Smooth muscle cell (in vitro differentiated cells): ENCODE measurements at regions not wholly inside any gene's neighbourhood (a gene's known extent, or its start where the extent isn't known, plus 50 kb on each side); places are given as distances from the start of the nearest gene placed in this dataset.
A peak's percentile ranks its signal among the peaks of the same experiment; 100 is the strongest.
"Not testable (repeated sequence)": the region's sequence is repeated elsewhere in the genome, so short reads cannot be mapped to it uniquely, and the experiment has no call there.

Source experiments
- DNase-seq: peaks from one replicate; lab custom pipeline; 2025; ENCODE audit not compliant: unreplicated experiment; lab: John Stamatoyannopoulos, UW
- H2AFZ ChIP-seq: fragments of 200-600 bp; sonication (generic); 2 replicates; pipeline ENCODE4 v1.6.0; 2016; ENCODE audit warnings: antibody characterized with exemption, low read depth, mild to moderate bottlenecking
- H3F3A ChIP-seq: fragments of 200-600 bp; sonication (generic); 2 replicates; pipeline ENCODE4 v1.6.0; 2017; ENCODE audit warnings: antibody characterized with exemption, low read depth
- H3K27ac ChIP-seq: fragments of 200-600 bp; sonication (generic); 2 replicates; pipeline ENCODE4 v1.5.1; 2016; ENCODE audit warnings: low read depth, mild to moderate bottlenecking
- H3K27me3 ChIP-seq: fragments of 200-600 bp; sonication (generic); 2 replicates; pipeline ENCODE4 v1.6.1; 2016; ENCODE audit warnings: low read depth, mild to moderate bottlenecking
- H3K36me3 ChIP-seq: fragments of 200-600 bp; sonication (generic); 2 replicates; pipeline ENCODE4 v1.5.1; 2016; ENCODE audit warnings: low read depth
- H3K4me1 ChIP-seq: fragments of 200-600 bp; sonication (generic); 2 replicates; pipeline ENCODE4 v1.5.1; 2016; ENCODE audit warnings: low read depth
- H3K4me2 ChIP-seq: fragments of 200-600 bp; sonication (generic); 2 replicates; pipeline ENCODE4 v1.6.0; 2016; ENCODE audit warnings: mild to moderate bottlenecking
- H3K4me3 ChIP-seq: fragments of 200-600 bp; sonication (generic); 2 replicates; pipeline ENCODE4 v1.5.1; 2016; ENCODE audit warnings: mild to moderate bottlenecking
- H3K79me2 ChIP-seq: fragments of 200-600 bp; sonication (generic); 2 replicates; pipeline ENCODE4 v1.6.0; 2016; ENCODE audit warnings: low read depth, mild to moderate bottlenecking
- H3K9ac ChIP-seq: fragments of 200-600 bp; sonication (generic); 2 replicates; pipeline ENCODE4 v1.6.0; 2016; ENCODE audit warnings: low read depth
- H3K9me3 ChIP-seq: fragments of 200-600 bp; sonication (generic); replicated peaks from 2 replicates; pipeline ENCODE4 v1.5.1; 2016; ENCODE audit warnings: low read depth
- H4K20me1 ChIP-seq: fragments of 200-600 bp; sonication (generic); 2 replicates; pipeline ENCODE4 v1.6.0; 2016; ENCODE audit warnings: low read depth
- WGBS: methylation state at CpG from one replicate; pipeline ENCODE4 v1.1.7; 2016; ENCODE audit warnings: low lambda C conversion rate; 5-methylcytosine and 5-hydroxymethylcytosine counted together
- TF ChIP-seq, protein P1 (sequence below): fragments of 200-600 bp; sonication (generic); IDR thresholded peaks from 2 replicates; pipeline ENCODE4 v1.5.1; 2017; ENCODE audit warnings: borderline replicate concordance, mild to moderate bottlenecking, antibody characterized with exemption; ENCODE audit not compliant: insufficient read depth, poor library complexity, severe bottlenecking

DNA sequence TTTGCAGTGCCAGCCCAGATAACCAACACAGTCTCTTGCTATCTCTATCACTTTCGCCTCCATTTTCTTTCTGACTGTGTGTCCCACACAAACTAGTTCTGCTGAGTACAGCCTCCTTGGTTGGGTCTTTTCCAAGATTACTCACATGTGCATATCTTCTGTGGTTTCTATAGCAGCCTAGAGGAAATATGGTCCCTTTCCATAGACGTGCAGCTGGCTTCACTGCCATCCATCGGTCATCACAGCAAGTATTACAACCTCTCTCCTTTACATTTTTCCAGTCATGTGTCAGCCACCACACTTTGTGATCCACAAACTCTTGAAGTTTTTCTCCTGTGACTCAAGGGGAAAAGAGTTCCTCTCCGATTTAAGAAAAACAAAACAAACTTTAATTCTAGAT lies 893.4 kb upstream of the ADGRL4 start:
- Histone ChIP-seq H3K79me2 (no peaks in the 10 kb centered on the region), H3F3A (no peaks in the 10 kb centered on the region), H3K27me3 (no peaks in the 10 kb centered on the region), H3K27ac (peak overlapping the region; percentile 81), H3K9ac (peak overlapping the region; percentile 39), H3K36me3 (no peaks in the 10 kb centered on the region), H4K20me1 (no peaks in the 10 kb centered on the region), H3K4me1 (no peaks in the 10 kb centered on the region), H2AFZ (peak overlapping the region; percentile 6), H3K4me3 (no peak overlapping the region), H3K9me3 (no peaks in the 10 kb centered on the region), H3K4me2 (peak overlapping the region; percentile 43)
- DNase-seq: no peak
- TF ChIP-seq, protein P1, sequence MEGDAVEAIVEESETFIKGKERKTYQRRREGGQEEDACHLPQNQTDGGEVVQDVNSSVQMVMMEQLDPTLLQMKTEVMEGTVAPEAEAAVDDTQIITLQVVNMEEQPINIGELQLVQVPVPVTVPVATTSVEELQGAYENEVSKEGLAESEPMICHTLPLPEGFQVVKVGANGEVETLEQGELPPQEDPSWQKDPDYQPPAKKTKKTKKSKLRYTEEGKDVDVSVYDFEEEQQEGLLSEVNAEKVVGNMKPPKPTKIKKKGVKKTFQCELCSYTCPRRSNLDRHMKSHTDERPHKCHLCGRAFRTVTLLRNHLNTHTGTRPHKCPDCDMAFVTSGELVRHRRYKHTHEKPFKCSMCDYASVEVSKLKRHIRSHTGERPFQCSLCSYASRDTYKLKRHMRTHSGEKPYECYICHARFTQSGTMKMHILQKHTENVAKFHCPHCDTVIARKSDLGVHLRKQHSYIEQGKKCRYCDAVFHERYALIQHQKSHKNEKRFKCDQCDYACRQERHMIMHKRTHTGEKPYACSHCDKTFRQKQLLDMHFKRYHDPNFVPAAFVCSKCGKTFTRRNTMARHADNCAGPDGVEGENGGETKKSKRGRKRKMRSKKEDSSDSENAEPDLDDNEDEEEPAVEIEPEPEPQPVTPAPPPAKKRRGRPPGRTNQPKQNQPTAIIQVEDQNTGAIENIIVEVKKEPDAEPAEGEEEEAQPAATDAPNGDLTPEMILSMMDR: no peak
- WGBS: 36% methylated on average over 4 of the region's 4 CpGs

DNA sequence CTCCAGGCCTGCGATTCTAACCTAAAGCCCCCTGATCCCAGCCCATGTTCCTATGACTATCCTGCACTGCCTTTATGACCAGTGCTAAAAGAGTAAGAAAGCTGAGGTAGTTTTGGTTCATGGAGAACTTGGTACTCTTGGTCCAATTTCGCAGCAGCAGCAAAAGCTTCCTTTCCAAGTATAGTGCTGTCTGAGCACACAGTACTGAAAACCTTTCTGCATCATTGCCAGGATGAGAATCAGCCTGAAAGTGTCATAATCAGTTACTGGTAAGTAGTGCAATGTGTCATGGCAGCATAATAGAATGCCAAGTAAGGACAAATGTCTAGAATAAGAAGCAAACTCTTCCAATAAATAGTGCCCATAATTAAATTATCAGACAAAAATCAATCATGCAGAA lies 889.6 kb upstream of the ADGRL4 start:
- 95% methylated on average over 2 of the region's 2 CpGs for WGBS
- no peak overlapping the region for H3K9ac ChIP-seq
- DNase-seq: no peak

DNA sequence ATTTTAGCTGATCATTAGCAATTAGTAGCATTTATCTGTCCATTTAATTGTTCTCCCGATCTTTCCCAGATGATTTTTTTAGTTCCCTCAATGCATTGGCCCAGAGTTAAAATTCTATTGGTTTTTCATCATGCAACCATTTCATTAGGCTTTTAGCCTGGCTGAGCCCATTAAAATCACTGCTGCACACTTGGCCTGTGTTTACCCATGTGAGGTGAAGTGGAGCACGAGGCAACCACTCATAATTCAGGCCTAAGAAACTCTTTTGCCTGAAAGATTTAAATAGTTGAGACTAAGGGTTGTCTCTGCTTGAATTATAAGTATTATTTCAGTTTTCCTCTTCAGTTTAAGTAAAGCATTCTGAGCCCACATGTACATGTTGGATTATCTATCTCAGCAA lies 889.0 kb upstream of the ADGRL4 start:
- TF ChIP-seq, protein P1: no peak
- WGBS: 94% methylated on average over 2 of the region's 2 CpGs
- H3K36me3 ChIP-seq: no peaks in the 10 kb centered on the region
- H3K9me3 ChIP-seq: no peaks in the 10 kb centered on the region
- no peaks in the 10 kb centered on the region for H3K27me3 ChIP-seq
- no peak overlapping the region for H2AFZ ChIP-seq
- H3K4me1 ChIP-seq: no peaks in the 10 kb centered on the region
- no peaks in the 10 kb centered on the region for H3F3A ChIP-seq
- no peaks in the 10 kb centered on the region for H3K79me2 ChIP-seq
- H4K20me1 ChIP-seq: no peaks in the 10 kb centered on the region
- DNase-seq: no peak
- H3K9ac ChIP-seq: no peak overlapping the region
- no peak overlapping the region for H3K4me3 ChIP-seq
- no peak overlapping the region for H3K27ac ChIP-seq
- no peak overlapping the region for H3K4me2 ChIP-seq

More for the DNA sequence above, 889.6 kb upstream of the ADGRL4 start:
- H3K9me3 ChIP-seq: no peaks in the 10 kb centered on the region
- no peaks in the 10 kb centered on the region for H3F3A ChIP-seq
- no peak overlapping the region for H3K4me3 ChIP-seq
- no peaks in the 10 kb centered on the region for H4K20me1 ChIP-seq
- no peak overlapping the region for H3K27ac ChIP-seq
- H3K4me1 ChIP-seq: no peaks in the 10 kb centered on the region
- H3K27me3 ChIP-seq: no peaks in the 10 kb centered on the region
- no peak overlapping the region for H2AFZ ChIP-seq
- no peaks in the 10 kb centered on the region for H3K79me2 ChIP-seq
- TF ChIP-seq, protein P1: no peak
- H3K36me3 ChIP-seq: no peaks in the 10 kb centered on the region
- H3K4me2 ChIP-seq: no peak overlapping the region

DNA sequence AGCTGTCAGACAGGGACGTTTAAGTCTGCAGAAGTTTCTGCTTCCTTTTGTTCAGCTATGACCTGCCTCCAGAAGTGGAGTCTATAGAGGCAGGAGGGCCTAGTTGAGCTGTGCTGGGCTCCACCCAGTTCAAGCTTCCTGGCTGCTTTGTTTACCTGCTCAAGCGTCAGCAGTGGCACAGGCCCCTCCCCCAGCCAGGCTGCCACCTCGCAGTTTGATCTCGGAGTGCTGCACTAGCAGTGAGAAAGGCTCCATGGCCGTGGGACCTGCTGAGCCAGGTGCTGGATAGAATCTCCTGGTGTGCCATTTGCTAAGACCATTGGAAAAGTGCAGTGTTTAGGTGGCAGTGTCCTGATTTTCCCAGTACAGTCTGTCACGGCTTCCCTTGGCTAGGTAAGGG lies 887.6 kb upstream of the ADGRL4 start:
- not testable (repeated sequence) for H3K4me2 ChIP-seq, DNase-seq, H3K9ac ChIP-seq

More for the DNA sequence above, 887.6 kb upstream of the ADGRL4 start:
- H3K27ac ChIP-seq, H3K4me3 ChIP-seq, H3K9me3 ChIP-seq, H3K4me1 ChIP-seq, H3K36me3 ChIP-seq, H3F3A ChIP-seq, H3K79me2 ChIP-seq, H2AFZ ChIP-seq, H4K20me1 ChIP-seq, H3K27me3 ChIP-seq: not testable (repeated sequence)
- WGBS: 74% methylated on average over 6 of the region's 6 CpGs
